Smooth muscle cell (in vitro differentiated cells): ENCODE measurements at regions not wholly inside any gene's neighbourhood (a gene's known extent, or its start where the extent isn't known, plus 50 kb on each side); places are given as distances from the start of the nearest gene placed in this dataset.

Source experiments
- DNase-seq: peaks from one replicate; lab custom pipeline; 2025; ENCODE audit not compliant: unreplicated experiment; lab: John Stamatoyannopoulos, UW
- H2AFZ ChIP-seq: fragments of 200-600 bp; sonication (generic); 2 replicates; pipeline ENCODE4 v1.6.0; 2016; ENCODE audit warnings: antibody characterized with exemption, low read depth, mild to moderate bottlenecking
- H3F3A ChIP-seq: fragments of 200-600 bp; sonication (generic); 2 replicates; pipeline ENCODE4 v1.6.0; 2017; ENCODE audit warnings: antibody characterized with exemption, low read depth
- H3K27ac ChIP-seq: fragments of 200-600 bp; sonication (generic); 2 replicates; pipeline ENCODE4 v1.5.1; 2016; ENCODE audit warnings: low read depth, mild to moderate bottlenecking
- H3K27me3 ChIP-seq: fragments of 200-600 bp; sonication (generic); 2 replicates; pipeline ENCODE4 v1.6.1; 2016; ENCODE audit warnings: low read depth, mild to moderate bottlenecking
- H3K36me3 ChIP-seq: fragments of 200-600 bp; sonication (generic); 2 replicates; pipeline ENCODE4 v1.5.1; 2016; ENCODE audit warnings: low read depth
- H3K4me1 ChIP-seq: fragments of 200-600 bp; sonication (generic); 2 replicates; pipeline ENCODE4 v1.5.1; 2016; ENCODE audit warnings: low read depth
- H3K4me2 ChIP-seq: fragments of 200-600 bp; sonication (generic); 2 replicates; pipeline ENCODE4 v1.6.0; 2016; ENCODE audit warnings: mild to moderate bottlenecking
- H3K4me3 ChIP-seq: fragments of 200-600 bp; sonication (generic); 2 replicates; pipeline ENCODE4 v1.5.1; 2016; ENCODE audit warnings: mild to moderate bottlenecking
- H3K79me2 ChIP-seq: fragments of 200-600 bp; sonication (generic); 2 replicates; pipeline ENCODE4 v1.6.0; 2016; ENCODE audit warnings: low read depth, mild to moderate bottlenecking
- H3K9ac ChIP-seq: fragments of 200-600 bp; sonication (generic); 2 replicates; pipeline ENCODE4 v1.6.0; 2016; ENCODE audit warnings: low read depth
- H3K9me3 ChIP-seq: fragments of 200-600 bp; sonication (generic); replicated peaks from 2 replicates; pipeline ENCODE4 v1.5.1; 2016; ENCODE audit warnings: low read depth
- H4K20me1 ChIP-seq: fragments of 200-600 bp; sonication (generic); 2 replicates; pipeline ENCODE4 v1.6.0; 2016; ENCODE audit warnings: low read depth
- CTCF ChIP-seq: fragments of 200-600 bp; sonication (generic); IDR thresholded peaks from 2 replicates; pipeline ENCODE4 v1.5.1; 2017; ENCODE audit warnings: borderline replicate concordance, mild to moderate bottlenecking, antibody characterized with exemption; ENCODE audit not compliant: insufficient read depth, poor library complexity, severe bottlenecking
- WGBS: methylation state at CpG from one replicate; pipeline ENCODE4 v1.1.7; 2016; ENCODE audit warnings: low lambda C conversion rate; 5-methylcytosine and 5-hydroxymethylcytosine counted together

- H2AFZ ChIP-seq = no peak overlapping the region
- no peak for TF ChIP-seq CTCF
- no peak overlapping the region for H3K4me2 ChIP-seq
- no peaks in the 10 kb centered on the region for H3K9me3 ChIP-seq
- H3K36me3 ChIP-seq = no peaks in the 10 kb centered on the region
- no peaks in the 10 kb centered on the region for H3K79me2 ChIP-seq
- no peak for DNase-seq
- H4K20me1 ChIP-seq = no peaks in the 10 kb centered on the region
- no peak overlapping the region for H3K27ac ChIP-seq
- no peak overlapping the region for H3K9ac ChIP-seq
- no peaks in the 10 kb centered on the region for H3F3A ChIP-seq
- H3K27me3 ChIP-seq = no peaks in the 10 kb centered on the region
- no peak overlapping the region for H3K4me3 ChIP-seq
- H3K4me1 ChIP-seq = no peaks in the 10 kb centered on the region
These were observed 364.6 kb downstream of the CCSER2 start for GRCh38 chr10:84693006-84693405.

GRCh38 chr10:84695902-84696301 is 367.5 kb downstream of the CCSER2 start:
- H3K27me3 ChIP-seq = no peaks in the 10 kb centered on the region
- no peaks in the 10 kb centered on the region for H3K9me3 ChIP-seq
- no peak overlapping the region for H3K4me2 ChIP-seq
- H3K36me3 ChIP-seq = no peaks in the 10 kb centered on the region
- H3K27ac ChIP-seq = no peak overlapping the region
- no peak overlapping the region for H3K4me3 ChIP-seq
- no peak for DNase-seq
- H3K79me2 ChIP-seq = no peaks in the 10 kb centered on the region
- no peak for TF ChIP-seq CTCF
- H3F3A ChIP-seq = no peaks in the 10 kb centered on the region
- H3K4me1 ChIP-seq = no peaks in the 10 kb centered on the region
- H2AFZ ChIP-seq = no peak overlapping the region
- WGBS = 73% methylated on average over 3 of the region's 3 CpGs
- no peak overlapping the region for H3K9ac ChIP-seq
- no peaks in the 10 kb centered on the region for H4K20me1 ChIP-seq

- Histone ChIP-seq H3F3A (no peaks in the 10 kb centered on the region), H3K27ac (no peak overlapping the region), H3K27me3 (peaks cover 2% of the 10 kb centered on the region), H4K20me1 (no peaks in the 10 kb centered on the region), H3K9me3 (no peaks in the 10 kb centered on the region), H2AFZ (no peak overlapping the region), H3K4me1 (no peaks in the 10 kb centered on the region), H3K79me2 (no peaks in the 10 kb centered on the region), H3K9ac (no peak overlapping the region), H3K4me2 (no peak overlapping the region), H3K4me3 (no peak overlapping the region), H3K36me3 (no peaks in the 10 kb centered on the region)
- WGBS = 94% methylated on average over 3 of the region's 3 CpGs
- TF ChIP-seq CTCF = no peak
- no peak for DNase-seq
These were observed 368.2 kb downstream of the CCSER2 start for GRCh38 chr10:84696610-84697009.

- no peaks in the 10 kb centered on the region for H3K9me3 ChIP-seq
- H3K4me3 ChIP-seq = no peak overlapping the region
- no peak overlapping the region for H2AFZ ChIP-seq
- H3K36me3 ChIP-seq = no peaks in the 10 kb centered on the region
- no peak overlapping the region for H3K9ac ChIP-seq
- H3K4me2 ChIP-seq = no peak overlapping the region
- no peaks in the 10 kb centered on the region for H3K79me2 ChIP-seq
- no peak for TF ChIP-seq CTCF
- DNase-seq = no peak
- peaks cover 3% of the 10 kb centered on the region for H3K27me3 ChIP-seq
- WGBS = 94% methylated on average over 1 of the region's 1 CpG
- H3F3A ChIP-seq = no peaks in the 10 kb centered on the region
- no peaks in the 10 kb centered on the region for H4K20me1 ChIP-seq
- no peak overlapping the region for H3K27ac ChIP-seq
- H3K4me1 ChIP-seq = no peaks in the 10 kb centered on the region
These were observed 370.6 kb downstream of the CCSER2 start for GRCh38 chr10:84698989-84699388.
